PC-9 (cell line): ENCODE measurements at regions not wholly inside any gene's neighbourhood (a gene's known extent, or its start where the extent isn't known, plus 50 kb on each side); places are given as distances from the start of the nearest gene placed in this dataset.

Source experiments
- CTCF ChIP-seq: fragments of 200-600 bp; sonication (generic); conservative IDR thresholded peaks from 2 replicates; pipeline ENCODE4 v1.6.1; 2017; ENCODE audit warnings: mixed run types, antibody characterized with exemption, mild to moderate bottlenecking, moderate library complexity
- EZH2 ChIP-seq: fragments of 200-600 bp; sonication (generic); IDR thresholded peaks from 2 replicates; pipeline ENCODE4 v1.8.0; 2017; ENCODE audit warnings: antibody characterized with exemption, low read depth

- TF ChIP-seq EZH2, result no peak
- TF ChIP-seq CTCF, result no peak
Observed at GRCh38 chr14:97101561-97101960, 304.4 kb downstream of the VRK1 start.
